Globus pallidus (tissue), 1 donor: ENCODE measurements at regions not wholly inside any gene's neighbourhood (a gene's known extent, or its start where the extent isn't known, plus 50 kb on each side); places are given as distances from the start of the nearest gene placed in this dataset.

ENCODE experiments used
- DNase-seq: peaks from one replicate; pipeline ENCODE4 v3.0.0-alpha.2; 2015; ENCODE audit warnings: low spot score

DNA sequence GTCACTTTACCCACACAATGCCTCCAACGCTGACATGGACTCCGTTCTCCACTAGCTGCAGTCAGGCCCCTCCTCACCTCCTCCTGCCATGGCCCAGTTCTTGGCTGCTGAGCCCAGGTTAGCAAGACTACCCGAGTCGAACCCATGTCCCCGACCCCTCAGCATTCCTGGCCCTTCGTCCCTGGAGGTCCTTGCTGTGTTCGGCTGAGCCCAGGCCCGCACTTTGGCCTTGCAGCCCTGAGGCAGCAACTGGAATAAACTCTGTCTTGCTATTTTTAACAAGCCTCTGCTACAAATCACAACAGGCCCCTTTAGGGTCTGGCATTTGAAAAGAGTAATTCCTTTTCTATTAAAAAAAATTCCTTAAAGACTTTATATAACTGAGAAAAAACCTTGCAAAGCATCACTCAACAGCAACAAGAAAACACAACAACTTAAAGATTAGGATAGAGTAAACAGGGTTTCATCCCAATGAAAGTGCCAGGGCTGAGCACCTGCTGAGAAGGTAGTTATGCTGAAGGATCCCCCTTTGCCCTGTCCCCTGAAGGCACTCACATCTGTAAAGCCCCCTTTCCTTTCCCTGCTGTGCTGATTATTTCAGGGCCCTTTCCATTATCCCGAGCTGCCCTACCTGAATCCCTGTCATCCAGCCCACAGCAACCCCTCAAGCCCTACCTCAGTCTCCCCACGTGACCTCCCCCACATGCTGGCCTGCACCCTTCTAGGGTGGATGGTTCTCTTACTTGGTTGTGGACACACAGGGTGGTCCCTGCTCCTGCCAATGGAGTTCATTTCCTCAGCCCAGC is 120.0 kb upstream of the SNTG2 start:
- no peak for DNase-seq

DNA sequence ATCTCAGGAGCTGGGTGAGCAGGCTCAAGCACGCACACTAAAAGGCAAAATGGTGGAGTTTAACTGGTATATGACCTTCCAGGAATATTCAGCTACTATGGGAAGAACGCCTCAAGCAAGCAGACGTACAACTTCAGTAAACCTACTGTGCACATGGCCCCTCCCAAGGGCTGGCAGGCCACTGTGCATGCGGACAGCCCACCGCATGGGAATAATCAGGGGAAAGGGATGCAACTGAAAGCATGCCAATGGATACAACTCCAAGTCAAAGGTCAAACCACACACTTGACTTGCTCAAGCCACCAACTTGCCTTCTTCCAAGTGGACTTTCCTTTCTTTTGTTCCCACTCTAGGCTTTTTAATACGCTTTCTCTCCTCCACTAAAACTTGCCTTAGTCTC is 121.6 kb upstream of the SNTG2 start:
- DNase-seq: no peak

DNA sequence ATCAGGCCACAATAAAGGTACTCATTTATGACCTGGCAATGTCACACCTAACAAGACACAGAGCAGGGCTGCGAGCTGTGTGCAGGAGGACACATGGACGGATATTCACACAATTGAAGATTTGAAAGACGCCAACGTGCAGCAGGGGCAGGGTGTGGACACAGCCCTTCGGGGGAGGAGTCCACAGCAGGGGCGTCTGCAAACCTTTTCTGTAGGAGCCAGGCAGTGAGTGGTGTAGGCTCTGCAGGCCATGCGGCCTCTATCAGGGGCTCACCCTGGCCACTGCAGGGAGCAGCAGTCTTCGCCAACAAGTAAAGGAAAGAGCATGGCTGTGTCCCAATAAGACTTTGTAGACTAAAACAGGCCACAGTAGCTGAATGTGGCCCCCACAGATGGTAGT is 125.7 kb upstream of the SNTG2 start:
- DNase-seq: no peak

DNA sequence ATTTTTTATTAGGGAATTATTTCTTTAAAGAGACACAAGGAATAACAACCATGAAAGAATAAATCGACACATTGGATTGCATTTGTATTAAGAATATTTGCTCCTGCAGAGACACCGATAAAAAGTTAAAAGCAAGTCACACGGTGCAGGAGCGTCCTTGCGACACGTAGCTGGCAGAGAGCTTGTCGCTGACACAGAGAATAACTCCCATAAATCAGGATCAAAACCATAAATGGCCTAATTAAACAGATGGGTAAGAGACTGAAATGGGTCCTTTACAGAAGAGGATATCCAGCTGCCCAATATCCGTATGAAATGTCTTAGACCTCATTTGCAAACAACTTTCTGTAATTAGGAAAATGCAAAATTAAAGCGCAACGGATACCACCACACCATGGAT is 126.1 kb upstream of the SNTG2 start:
- DNase-seq: no peak

DNA sequence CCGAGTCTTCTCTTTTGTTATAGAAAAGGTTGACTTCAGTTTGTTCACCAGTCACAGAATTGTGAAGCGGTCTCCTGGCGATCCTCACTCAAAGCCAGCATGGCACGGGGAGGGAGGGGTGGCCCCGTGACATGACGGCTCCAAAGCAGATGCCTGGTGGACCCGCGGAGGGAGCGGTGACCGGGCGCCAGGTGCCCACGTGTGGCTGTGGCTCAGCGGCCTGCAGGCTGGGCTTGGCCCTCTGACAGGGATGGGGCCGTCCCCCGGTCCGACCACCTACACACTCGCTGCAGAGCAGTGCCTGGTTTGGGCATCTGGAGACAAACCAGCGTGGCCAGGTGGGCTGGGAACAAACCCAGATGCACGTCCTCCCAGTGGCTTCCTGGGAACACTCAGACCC is 129.1 kb upstream of the SNTG2 start:
- DNase-seq: no peak

DNA sequence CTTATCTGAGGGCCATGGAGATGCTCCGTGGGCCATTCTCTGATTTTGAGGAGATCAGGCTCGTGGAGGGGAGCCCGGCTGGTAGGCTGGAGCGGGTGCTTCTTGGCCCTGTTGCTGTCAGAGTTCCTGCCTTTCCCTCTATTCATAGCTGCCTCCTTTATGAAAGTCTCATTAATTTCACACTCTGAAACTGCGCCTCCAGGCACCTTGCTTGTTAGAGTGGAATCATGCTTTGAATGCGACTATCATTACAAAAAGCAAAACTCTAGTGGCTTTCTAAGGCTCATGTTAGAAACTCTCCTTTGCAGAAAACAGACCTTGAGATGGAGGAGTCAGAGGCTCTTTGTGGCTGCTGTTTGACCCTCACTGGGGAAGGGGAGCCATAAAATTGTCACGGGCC is 131.0 kb upstream of the SNTG2 start:
- no peak for DNase-seq

DNA sequence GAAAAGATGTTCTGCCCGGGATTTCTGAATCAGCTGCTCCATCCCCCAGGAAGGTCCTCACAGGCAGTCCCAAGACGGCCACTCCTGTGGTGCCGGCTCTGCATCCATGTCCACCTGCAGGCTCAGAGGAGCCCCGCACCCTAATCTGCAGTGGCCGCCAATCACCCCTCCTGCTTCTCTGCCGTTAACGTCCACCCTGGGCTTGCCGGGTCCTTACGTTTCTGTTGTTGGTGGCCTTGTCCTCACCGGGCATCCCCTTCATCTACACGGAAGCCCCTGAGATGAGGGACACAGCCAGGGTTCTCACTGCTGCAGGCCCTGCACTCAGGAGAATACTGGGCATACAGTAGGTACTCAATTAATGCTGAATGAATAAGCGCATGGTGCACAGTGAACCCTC is 131.5 kb upstream of the SNTG2 start:
- no peak for DNase-seq

DNA sequence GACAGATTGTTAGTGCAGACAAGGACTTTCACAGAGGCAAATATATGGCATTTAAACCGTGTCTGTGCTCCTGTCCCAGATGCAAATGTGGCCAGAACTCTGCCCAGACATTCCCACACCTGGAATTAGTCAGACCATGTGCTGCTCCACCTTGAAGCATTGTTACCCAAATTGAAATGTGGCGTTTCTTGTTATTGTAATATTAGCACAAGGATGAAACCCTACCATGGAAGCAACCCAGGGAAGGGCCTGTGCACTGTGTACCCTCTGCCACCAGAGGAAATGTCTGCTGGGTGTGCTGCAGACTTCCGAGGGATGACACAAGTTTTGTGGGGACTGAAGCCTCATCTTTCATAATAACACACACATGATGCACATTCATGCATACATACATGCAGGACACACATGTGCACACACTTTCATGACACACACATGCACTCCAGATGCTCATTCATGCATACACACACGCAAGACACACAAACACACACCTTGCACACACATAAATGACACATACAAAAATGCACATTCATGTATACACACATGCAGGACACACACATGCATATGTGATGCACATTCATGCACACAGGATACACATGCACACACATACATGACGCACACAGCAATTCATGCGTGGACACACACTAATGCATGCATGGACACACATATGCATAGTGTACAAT is 133.2 kb upstream of the SNTG2 start:
- DNase-seq: no peak

DNA sequence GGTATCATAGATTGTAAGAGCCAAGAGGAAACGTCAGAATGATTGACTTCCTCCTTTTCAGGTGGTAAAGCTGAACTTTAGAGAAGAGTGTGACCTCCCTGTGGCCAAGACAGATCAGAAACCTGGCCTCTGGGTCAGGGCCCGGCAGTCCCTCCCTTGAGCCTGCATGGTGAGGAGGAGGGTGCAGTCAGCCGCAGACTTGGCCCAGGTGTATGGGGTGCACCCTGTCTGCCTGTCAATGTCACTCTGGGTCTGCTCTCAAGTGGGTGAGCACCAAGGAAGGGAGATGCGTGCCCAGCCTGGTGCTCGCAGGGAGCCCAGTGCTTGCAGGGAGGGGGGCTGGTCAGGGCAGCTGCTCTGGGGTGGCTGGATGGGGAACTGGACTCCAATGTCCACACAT is 134.4 kb upstream of the SNTG2 start:
- DNase-seq: no peak

DNA sequence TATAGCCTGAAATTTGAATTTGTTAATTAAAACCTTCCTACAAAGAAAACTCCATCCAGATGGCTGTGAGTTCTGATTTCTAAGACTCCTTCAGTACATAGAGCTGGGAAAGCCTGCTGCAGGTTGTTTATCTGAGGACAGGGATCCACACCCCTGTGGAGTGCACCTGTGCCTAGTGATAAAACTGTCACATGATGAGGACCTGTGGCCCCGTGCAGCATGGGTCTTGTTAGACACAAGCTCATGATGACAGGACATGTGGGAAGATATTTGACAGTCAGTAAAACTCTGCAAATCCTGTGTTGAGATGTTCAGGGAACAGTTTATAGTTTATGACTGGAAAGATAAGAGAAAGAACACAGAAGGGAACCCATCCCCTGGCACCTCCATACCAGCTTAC is 133.2 kb upstream of the TMEM18 start:
- DNase-seq: no peak

DNA sequence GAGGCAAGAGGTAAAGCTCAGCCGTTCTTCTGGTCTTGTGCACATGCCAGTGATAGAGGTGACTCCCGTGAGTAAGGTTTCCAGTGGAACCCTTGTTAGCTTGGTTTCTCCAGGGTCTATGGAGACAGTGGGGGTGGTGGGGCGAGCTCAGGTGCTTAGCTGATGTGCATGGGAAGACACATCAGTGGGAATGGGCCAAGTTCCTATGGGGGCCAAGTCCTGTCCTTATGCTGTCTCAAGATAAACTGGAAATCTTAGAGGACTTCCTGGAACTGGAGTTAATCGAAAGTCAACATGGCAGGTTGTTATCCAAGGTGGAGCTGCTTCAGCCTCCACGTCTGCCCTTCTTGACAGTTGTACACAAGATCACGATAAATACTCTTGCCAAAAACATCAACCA is 130.1 kb upstream of the TMEM18 start:
- DNase-seq: no peak

DNA sequence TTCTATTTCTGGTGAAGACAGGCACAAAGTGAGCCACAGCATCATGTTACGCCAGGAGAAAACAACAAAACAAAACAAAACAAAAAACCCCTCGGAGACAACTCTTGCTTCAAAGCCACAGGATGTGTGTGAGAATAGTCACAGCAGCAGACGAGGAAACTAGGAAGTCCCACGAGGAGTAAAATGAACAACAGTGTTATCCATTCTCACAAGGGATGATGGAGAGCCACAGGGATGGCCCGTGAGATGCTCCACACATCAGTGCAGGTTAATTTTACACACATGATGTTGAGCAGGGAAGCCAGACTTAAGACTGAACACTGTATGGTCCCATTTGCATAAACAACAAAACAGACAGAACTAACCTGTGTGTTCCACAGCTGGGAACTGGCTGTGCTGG is 128.5 kb upstream of the TMEM18 start:
- no peak for DNase-seq

DNA sequence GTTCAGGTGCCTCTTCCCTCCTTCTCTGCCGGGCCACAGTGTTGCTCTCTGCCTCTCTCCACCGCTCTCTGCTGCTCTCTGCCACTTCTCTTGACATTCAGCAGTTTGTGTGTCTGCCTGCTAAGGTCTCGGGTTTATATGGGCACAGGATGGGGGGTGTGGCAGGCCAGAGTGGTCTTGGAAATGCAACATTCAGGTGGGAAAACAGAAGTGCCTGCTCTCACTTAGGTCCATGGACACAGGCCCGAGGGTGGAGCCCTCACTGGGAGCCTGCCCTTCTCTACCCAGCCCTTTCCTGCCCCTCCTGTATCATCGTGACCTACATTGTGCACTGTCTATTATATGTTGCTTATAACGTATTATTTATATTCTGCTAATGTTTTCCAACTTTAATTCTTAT is 120.8 kb upstream of the TMEM18 start:
- no peak for DNase-seq

DNA sequence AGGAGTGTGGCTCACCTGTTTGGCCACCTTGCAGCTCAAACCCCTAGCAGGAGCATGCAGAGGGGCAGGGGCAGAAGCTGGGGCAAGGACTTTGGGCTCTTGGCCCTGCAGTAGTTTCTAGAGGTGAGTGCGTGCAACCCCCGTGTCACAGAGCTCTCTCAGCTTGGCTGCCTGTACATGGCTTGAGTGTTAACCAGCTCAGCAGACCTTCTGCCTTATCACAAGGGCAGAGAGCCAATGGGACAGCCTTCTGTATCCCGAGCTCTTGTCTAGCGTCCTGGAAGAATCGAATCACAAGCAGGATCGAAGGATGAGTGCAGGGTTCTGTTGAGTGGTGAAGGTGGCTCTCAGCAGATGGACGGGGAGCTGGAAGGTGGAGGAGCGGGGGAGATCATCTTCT is 120.3 kb upstream of the TMEM18 start:
- no peak for DNase-seq

DNA sequence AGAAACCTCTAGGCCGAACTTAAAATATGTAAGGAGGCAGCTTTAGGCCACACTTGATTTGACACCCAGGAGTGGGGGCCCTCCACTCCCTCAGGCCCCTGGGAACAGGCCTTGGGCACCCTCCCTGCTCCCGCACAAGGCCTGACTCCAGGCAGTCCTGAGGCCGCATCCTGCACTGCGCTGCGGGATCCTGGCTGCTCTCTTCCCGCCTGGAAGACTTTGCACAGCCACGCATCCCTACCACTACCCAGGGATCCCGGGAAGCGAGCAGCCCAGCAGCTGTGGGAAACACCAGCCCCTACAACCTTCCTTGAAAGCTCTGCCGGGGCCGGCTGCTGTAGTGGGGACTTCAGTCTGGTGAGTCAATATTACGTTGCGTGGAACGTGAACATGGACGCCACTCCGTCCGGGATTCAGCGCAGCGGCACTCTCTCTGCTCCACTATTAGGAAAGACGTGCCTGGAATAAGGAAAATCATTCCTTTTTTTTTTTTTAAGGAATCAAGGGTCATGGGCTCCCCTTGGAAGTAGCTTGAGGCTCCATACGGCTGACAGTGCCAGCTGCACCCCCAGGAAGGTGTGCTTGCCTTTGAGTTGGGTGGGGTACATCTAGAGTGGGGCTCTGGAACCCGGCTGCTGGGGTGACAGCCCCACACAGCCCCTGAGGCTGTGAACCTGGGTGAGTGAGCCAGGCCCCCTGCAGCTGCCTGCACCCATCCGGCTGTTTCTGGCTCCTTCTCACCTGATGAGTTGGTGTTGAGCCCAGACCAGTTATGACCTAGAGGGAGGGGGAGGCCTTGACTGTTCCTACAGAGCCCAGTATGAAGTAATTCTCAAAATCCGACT is 119.2 kb upstream of the TMEM18 start:
- no peak for DNase-seq

DNA sequence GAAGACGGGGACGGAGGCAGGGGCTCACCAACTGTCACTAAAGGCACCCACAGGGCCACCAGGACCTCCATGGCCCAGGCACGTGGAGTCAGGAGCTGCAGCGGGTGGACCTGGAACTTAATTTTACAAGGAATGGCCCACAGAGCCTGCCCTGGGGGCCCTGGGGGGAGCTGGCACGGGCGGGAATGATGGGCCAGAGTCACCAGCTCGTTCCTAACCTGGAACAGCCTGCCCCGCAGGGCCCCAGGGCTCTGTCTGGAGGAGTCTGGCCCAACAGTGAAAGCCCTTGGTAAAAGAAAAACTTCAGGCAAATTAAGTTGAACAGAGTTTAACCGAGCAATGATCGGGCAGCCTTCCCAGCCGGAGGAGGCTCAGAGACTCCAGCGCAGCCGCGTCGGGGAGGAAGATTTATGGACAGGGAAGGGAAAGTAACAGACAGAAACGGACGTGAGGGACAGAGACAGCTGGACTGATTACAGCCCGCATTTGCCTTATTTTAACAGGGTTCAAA is 118.4 kb upstream of the TMEM18 start:
- no peak for DNase-seq

DNA sequence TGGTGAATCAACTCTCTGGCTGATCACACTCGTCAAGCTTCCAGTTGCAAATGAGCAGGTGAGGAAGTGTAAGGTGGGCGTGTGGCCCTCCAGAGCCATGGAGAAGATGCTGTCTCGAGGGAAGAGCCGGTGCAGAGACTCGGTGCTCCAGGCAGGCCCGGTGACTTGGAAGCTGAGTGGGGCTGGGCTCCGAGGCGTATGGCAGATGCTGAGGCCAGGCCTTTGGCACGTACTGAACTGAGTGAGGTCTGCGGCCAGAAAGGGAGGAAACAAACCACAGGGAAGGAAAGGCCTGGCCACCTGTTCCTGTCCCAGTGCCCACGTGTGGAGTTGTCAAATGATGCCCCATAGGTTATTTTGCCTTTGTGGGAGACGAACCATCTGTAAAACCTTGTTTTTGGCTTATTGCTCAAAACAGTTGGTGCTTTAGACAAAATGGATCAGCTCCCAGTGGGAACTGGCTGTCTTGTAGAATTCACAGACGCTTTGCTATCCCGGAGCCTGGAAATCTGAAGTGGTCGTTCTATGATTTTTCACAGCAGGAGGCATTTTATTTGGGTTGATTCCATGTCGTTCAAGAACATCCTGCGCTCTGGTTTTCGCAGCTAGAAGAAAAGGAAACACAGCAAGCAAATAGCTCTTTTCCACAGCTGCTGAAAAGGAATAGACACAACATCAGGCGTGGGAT is 117.5 kb upstream of the TMEM18 start:
- DNase-seq: no peak

DNA sequence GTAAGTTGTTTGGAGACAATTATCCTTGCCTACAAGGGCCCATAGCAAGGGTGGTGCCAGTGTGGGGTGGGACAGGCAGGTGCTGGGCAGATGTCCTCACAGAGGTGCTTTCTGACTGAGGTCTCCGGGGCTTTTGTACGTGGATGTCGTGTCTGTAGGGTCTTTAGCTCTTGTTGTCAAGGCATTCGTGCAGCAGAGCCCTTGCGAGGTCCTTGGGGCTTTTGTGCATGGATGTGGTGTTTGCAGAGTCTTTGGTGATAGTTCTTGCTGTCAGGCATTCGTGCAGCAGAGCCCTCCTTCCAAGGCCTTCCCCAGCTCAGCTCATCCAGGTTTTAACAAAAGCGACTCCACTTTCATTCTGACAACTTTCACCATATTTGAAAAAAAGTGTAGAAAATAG is 116.0 kb upstream of the TMEM18 start:
- DNase-seq: no peak

DNA sequence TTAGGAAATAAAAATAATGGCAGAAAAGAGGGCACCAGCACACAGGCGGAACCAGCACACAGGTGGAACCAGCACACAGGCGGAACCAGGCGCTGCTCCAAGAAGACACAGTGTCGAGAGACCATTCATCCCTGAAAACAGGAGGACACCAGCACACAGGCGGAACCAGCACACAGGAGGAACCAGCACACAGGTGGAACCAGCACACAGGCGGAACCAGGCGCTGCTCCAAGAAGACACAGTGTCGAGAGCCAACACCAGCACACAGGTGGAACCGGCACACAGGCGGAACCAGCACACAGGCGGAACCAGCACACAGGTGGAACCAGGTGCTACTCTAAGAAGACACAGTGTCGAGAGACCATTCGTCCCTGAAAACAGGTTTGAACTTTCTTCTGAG is 115.5 kb upstream of the TMEM18 start:
- DNase-seq: no peak

DNA sequence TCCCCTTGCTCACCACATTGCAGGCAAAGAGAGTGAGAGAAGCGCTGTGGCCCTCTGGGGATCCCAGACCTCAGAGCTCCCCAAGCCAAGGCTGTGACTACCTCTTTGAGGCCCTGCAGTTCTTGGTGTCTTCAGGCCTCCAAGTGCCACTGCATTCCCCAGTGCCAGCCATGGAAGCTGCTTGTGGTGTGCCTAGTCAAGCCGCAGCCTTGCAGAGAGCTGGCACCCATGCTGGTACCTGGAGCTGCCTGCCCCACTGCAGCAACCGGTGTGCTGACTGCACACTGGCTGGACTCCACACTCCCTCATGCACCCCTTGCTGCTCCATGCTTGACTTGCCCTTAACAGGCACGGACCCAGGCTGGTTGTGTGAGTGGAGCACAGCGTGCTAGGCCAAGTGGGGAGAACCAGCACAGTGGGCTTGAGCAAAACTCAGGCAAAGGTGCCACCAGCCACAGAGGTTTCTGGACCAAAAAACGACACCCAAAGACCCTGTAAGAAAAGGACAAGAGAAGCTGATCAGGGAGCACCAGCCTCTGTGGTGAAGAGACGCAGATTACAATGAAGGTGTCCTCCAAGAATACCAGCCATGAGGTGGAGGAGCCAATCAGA is 113.5 kb upstream of the TMEM18 start:
- no peak for DNase-seq

DNA sequence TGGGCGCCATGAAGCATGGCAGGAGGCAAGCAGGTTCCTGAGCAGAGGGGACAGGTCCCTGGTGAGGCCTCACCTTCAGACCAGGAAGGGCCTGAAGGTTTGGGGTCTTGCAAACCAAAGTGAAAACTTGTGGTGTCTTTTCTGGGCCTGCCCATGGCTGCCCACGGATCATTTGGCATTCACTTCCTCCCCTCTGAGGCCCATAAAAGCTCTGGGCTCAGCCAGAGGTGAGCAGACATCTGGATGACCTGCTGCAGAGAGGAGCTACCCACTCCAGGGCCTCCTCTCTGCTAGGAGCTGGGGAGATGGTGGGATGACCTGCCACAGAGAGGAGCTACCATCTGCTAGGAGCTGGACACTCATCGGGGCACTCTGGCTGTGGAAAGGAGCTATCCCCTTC is 112.9 kb upstream of the TMEM18 start:
- no peak for DNase-seq

DNA sequence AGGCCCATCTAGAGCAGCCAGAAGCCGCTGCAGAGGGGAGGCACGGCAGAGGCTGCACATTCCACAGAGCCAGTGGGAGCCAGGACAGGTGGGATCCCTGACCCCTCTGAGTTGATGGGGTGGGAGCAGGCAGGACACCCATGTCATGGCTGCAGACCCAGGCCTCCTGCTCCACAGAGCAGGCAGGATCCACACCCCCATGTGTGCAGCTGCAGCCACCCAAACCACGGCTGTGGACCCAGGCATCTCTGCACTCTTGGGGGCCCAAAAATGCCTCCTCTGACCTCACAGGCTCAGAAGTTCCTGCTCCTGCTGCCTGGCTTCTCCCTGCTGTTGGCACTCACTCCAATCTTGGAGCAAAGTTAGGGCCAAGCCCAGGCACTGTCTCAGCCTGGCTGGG is 112.3 kb upstream of the TMEM18 start:
- DNase-seq: no peak
